ENCODE measurements at regions not wholly inside any gene's neighbourhood (a gene's known extent, or its start where the extent isn't known, plus 50 kb on each side); places are given as distances from the start of the nearest gene placed in this dataset.
"Not testable (repeated sequence)": the region's sequence is repeated elsewhere in the genome, so short reads cannot be mapped to it uniquely, and the experiment has no call there.

DNA sequence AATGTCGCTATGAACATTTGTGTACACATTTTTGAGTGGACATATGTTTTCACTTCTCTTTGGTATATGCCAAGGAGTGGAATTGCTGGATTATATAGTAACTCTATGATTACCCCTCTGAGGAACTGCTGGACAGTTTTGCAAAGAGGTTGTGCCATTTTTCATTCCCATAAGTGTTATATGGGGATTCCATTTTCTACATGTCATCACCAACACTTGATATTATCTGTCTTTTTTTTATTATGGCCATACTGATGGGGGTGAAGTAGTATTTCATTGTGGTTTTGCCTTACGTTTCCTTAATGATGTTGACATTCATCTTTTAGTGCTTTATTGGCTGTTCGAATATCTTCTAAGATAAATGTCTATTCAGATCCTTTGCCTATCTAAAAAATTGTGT lies 171.8 kb upstream of the LAMA2 start:
- Histone ChIP-seq H3K9me2 (ENCODE audit: insufficient read depth) (no peaks in the 10 kb centered on the region), H3K4me2 (ENCODE audit: unreplicated experiment) (no peak overlapping the region), H4K20me1 (ENCODE audit: insufficient read depth) (no peaks in the 10 kb centered on the region), H2AFZ (no peak overlapping the region), H3K4me3 (no peak overlapping the region), H3K27me3 (replicated peaks; ENCODE audit: insufficient read depth) (no peaks in the 10 kb centered on the region), H3K36me3 (ENCODE audit: low read depth) (no peaks in the 10 kb centered on the region), H3K9me3 (ENCODE audit: low read depth) (no peaks in the 10 kb centered on the region), H3K27ac (no peak overlapping the region), H3F3A (ENCODE audit: insufficient read depth) (peaks cover 12% of the 10 kb centered on the region), H3K79me2 (ENCODE audit: insufficient read depth) (no peaks in the 10 kb centered on the region), H3K9ac (no peak overlapping the region), H3K4me1 (ENCODE audit: insufficient read depth) (peaks cover 24% of the 10 kb centered on the region)
- DNase-seq = no peak
- no peak for TF ChIP-seq EZH2phosphoT487 (IDR thresholded peaks at IDR 0.05; ENCODE audit: insufficient read depth, low read depth)
- TF ChIP-seq EZH2 (IDR thresholded peaks at IDR 0.05; ENCODE audit: insufficient read depth, poor library complexity, severe bottlenecking) = no peak
- 80 to 89% methylated on average over 3 of the region's 3 CpGs for WGBS, 2 experiments (ENCODE audit: low coverage in 1 of 2, low lambda C conversion rate in 2 of 2, missing lambda C conversion rate in 2 of 2)
- in situ Hi-C loops (cut with MboI) = loop anchor here (10.0 kb wide), 1 partner anchor 186 kb away; the partner anchor contains the start of gene PTPRK

DNA sequence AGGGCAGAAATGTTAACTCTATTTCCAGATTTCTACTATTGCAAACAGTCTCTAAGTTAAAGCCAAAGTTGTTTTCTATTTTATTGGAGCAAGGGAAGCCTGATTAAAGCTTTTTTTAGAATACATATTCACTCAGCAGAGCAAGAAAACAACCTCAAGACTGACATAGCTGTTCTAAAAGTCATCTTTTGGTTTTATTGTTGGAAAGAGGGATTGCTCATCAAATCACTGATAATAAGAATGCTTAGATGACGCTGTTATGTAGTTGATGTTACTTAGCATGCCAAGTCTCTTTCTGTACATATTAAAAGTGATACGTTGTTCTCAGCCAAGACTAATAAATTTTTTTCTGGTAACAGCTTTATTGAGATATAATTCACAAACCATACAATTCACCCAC lies 172.6 kb upstream of the LAMA2 start:
- Histone ChIP-seq H2AFZ (peak overlapping the region; percentile 18; the same call in 1 of the 2 replicates), H3K36me3 (ENCODE audit: low read depth) (no peaks in the 10 kb centered on the region), H3K79me2 (ENCODE audit: insufficient read depth) (no peaks in the 10 kb centered on the region), H3K9me2 (ENCODE audit: insufficient read depth) (no peaks in the 10 kb centered on the region), H3K4me3 (no peak overlapping the region), H3F3A (ENCODE audit: insufficient read depth) (peaks cover 12% of the 10 kb centered on the region), H3K27ac (0 out of 2 replicates have a peak overlapping the region, but pooled peaks have one; percentile 1), H4K20me1 (ENCODE audit: insufficient read depth) (no peaks in the 10 kb centered on the region), H3K27me3 (replicated peaks; ENCODE audit: insufficient read depth) (no peaks in the 10 kb centered on the region), H3K9me3 (ENCODE audit: low read depth) (no peaks in the 10 kb centered on the region), H3K4me2 (ENCODE audit: unreplicated experiment) (peak overlapping the region; percentile 34), H3K9ac (no peak overlapping the region), H3K4me1 (ENCODE audit: insufficient read depth) (peaks cover 24% of the 10 kb centered on the region)
- in situ Hi-C loops (cut with MboI) = loop anchor here (10.0 kb wide), 1 partner anchor 186 kb away; the partner anchor contains the start of gene PTPRK
- 18 to 23% methylated on average over 2 of the region's 2 CpGs for WGBS, 2 experiments (ENCODE audit: low coverage in 1 of 2, low lambda C conversion rate in 2 of 2, missing lambda C conversion rate in 2 of 2)
- peak; percentile 77 for DNase-seq
- TF ChIP-seq EZH2 (IDR thresholded peaks at IDR 0.05; ENCODE audit: insufficient read depth, poor library complexity, severe bottlenecking) (no peak), EZH2phosphoT487 (IDR thresholded peaks at IDR 0.05; ENCODE audit: insufficient read depth, low read depth) (no peak)

GRCh38 chr6:128704601-128705000 lies 178.3 kb upstream of the LAMA2 start:
- H3K4me1 ChIP-seq (ENCODE audit: insufficient read depth) = peaks cover under 1% of the 10 kb centered on the region; the same call in 1 of the 2 replicates
- no peak overlapping the region for H3K4me2 ChIP-seq (ENCODE audit: unreplicated experiment)
- H3K27me3 ChIP-seq (replicated peaks; ENCODE audit: insufficient read depth) = no peaks in the 10 kb centered on the region
- no peak overlapping the region for H3K4me3 ChIP-seq
- H3F3A ChIP-seq (ENCODE audit: insufficient read depth) = peaks cover under 1% of the 10 kb centered on the region; the same call in 1 of the 2 replicates
- no peaks in the 10 kb centered on the region for H3K79me2 ChIP-seq (ENCODE audit: insufficient read depth)
- H3K9me3 ChIP-seq (ENCODE audit: low read depth) = no peaks in the 10 kb centered on the region
- H3K27ac ChIP-seq = no peak overlapping the region
- 94 to 96% methylated on average over 4 of the region's 4 CpGs for WGBS, 2 experiments (ENCODE audit: low coverage in 1 of 2, low lambda C conversion rate in 2 of 2, missing lambda C conversion rate in 2 of 2)
- TF ChIP-seq EZH2phosphoT487 (IDR thresholded peaks at IDR 0.05; ENCODE audit: insufficient read depth, low read depth) = no peak
- no peak for TF ChIP-seq EZH2 (IDR thresholded peaks at IDR 0.05; ENCODE audit: insufficient read depth, poor library complexity, severe bottlenecking)
- no peak for DNase-seq
- no peaks in the 10 kb centered on the region for H3K36me3 ChIP-seq (ENCODE audit: low read depth)
- H3K9ac ChIP-seq = no peak overlapping the region
- in situ Hi-C loops (cut with MboI) = no loop called here
- H3K9me2 ChIP-seq (ENCODE audit: insufficient read depth) = no peaks in the 10 kb centered on the region
- no peak overlapping the region for H2AFZ ChIP-seq
- no peaks in the 10 kb centered on the region for H4K20me1 ChIP-seq (ENCODE audit: insufficient read depth)

GRCh38 chr6:128703794-128704193 lies 179.1 kb upstream of the LAMA2 start:
- H3K9me2 ChIP-seq (ENCODE audit: insufficient read depth); H2AFZ ChIP-seq; H3K4me2 ChIP-seq (ENCODE audit: unreplicated experiment); H3K27ac ChIP-seq; H3K4me3 ChIP-seq; H3K9me3 ChIP-seq (ENCODE audit: low read depth); H4K20me1 ChIP-seq (ENCODE audit: insufficient read depth); H3K4me1 ChIP-seq (ENCODE audit: insufficient read depth); H3K79me2 ChIP-seq (ENCODE audit: insufficient read depth); H3K9ac ChIP-seq; H3K27me3 ChIP-seq (replicated peaks; ENCODE audit: insufficient read depth); H3K36me3 ChIP-seq (ENCODE audit: low read depth); DNase-seq; in situ Hi-C loops (cut with MboI); H3F3A ChIP-seq (ENCODE audit: insufficient read depth): not testable (repeated sequence)
- WGBS, 2 experiments (ENCODE audit: low coverage in 1 of 2, low lambda C conversion rate in 2 of 2, missing lambda C conversion rate in 2 of 2) = 93 to 100% methylated on average over 3 of the region's 3 CpGs

All from GM23248 (cell line).